ENCODE measurements at regions not wholly inside any gene's neighbourhood (a gene's known extent, or its start where the extent isn't known, plus 50 kb on each side); places are given as distances from the start of the nearest gene placed in this dataset.

DNA sequence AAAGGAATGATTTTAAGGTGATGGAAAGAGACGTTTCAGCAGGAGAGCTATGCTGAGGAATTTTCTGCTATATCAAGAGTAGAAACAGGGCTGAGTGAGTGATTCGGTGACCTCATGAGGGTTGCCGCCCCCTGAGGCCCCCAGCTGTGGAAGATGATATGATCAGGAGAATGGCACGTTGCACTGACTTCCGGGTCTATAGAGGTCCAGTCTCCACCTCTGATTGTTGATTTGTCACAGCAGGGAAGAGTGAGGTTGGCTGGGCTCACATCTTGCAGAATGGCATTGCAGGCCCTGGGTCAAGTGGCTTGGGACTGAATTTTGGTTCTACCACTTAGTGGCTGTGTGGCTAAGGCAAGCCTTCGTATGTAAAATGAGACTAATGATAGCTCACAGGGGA lies 205.1 kb downstream of the SNX19 start:
- TF ChIP-seq, protein P1, sequence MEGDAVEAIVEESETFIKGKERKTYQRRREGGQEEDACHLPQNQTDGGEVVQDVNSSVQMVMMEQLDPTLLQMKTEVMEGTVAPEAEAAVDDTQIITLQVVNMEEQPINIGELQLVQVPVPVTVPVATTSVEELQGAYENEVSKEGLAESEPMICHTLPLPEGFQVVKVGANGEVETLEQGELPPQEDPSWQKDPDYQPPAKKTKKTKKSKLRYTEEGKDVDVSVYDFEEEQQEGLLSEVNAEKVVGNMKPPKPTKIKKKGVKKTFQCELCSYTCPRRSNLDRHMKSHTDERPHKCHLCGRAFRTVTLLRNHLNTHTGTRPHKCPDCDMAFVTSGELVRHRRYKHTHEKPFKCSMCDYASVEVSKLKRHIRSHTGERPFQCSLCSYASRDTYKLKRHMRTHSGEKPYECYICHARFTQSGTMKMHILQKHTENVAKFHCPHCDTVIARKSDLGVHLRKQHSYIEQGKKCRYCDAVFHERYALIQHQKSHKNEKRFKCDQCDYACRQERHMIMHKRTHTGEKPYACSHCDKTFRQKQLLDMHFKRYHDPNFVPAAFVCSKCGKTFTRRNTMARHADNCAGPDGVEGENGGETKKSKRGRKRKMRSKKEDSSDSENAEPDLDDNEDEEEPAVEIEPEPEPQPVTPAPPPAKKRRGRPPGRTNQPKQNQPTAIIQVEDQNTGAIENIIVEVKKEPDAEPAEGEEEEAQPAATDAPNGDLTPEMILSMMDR (IDR thresholded peaks at IDR 0.05), result no peak
- TF ChIP-seq POLR2A (IDR thresholded peaks at IDR 0.05), result no peak
